Activated naive CD4-positive, alpha-beta T cell treated with anti-CD3 and anti-CD28 coated beads, Interleukin-2, amount 50 U/mL, for 72 hours (primary cell): ENCODE measurements at regions not wholly inside any gene's neighbourhood (a gene's known extent, or its start where the extent isn't known, plus 50 kb on each side); places are given as distances from the start of the nearest gene placed in this dataset.

Experiments used
- ATAC-seq, 2 donors: fragments of 150-1000 bp; cut with Tn5 transposase; 2 replicates each; pipeline ENCODE4 v1.10.0; 2021; ENCODE audit warnings: mild to moderate bottlenecking in 2 of 2, moderate library complexity in 2 of 2
- DNase-seq, 2 donors: peaks; one replicate each; pipeline ENCODE4 v3.0.0; 2021 to 2022; ENCODE audit warnings: low spot score in 2 of 2
- H3K27ac Mint-ChIP-seq, 2 donors: one replicate each; pipeline ENCODE4 v1.8.0; 2022; ENCODE audit warnings: mild to moderate bottlenecking in 2 of 2, mixed read lengths in 2 of 2
- H3K36me3 Mint-ChIP-seq, 2 donors: one replicate each; pipeline ENCODE4 v1.8.0; 2022; ENCODE audit warnings: mixed read lengths in 2 of 2
- H3K9me3 Mint-ChIP-seq, 2 donors: one replicate each; pipeline ENCODE4 v1.8.0; 2022; ENCODE audit warnings: mixed read lengths in 2 of 2

DNA sequence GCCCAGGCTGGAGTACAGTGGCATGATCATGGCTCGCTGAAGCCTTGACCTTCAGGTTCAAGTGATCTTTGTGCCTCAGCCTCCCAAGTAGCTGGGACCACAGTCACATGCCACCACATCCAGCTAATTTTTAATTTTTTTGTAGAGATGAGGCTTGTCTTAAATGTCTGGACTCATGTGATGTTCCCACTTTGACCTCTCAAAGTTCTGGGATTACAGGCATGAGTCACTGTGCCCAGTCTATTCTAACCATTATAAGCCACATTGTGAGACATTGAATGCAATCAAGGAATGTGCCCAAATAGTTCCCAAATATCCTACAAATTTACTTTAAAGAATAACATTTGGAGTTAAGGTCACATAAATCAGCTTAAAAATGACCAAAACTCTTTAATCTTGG is 130.7 kb upstream of the ARID2 start:
- DNase-seq (no peak), ATAC-seq (no peak)
- H3K9me3 Mint-ChIP-seq: no peaks in the 10 kb centered on the region
- no peaks in the 10 kb centered on the region for H3K36me3 Mint-ChIP-seq
- no peak overlapping the region for H3K27ac Mint-ChIP-seq

DNA sequence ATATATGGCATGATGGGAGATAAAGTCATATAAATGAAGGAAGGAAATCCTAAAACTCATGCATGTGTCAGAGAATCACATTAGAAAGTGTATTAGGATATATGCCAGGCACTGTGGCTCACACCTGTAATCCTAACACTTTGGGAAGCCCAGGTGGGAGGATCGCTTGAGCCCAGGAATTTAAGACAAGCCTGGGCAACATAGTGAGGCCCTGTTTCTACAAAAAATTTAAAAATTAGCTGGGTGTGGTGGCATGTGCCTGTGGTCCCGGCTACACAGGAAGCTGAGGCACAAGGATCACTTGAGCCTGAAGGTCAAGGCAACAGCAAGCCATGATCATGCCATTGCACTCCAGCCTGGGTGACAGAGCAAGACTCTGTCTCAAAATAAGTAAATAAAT is 130.3 kb upstream of the ARID2 start:
- Mint-ChIP-seq H3K9me3 (no peaks in the 10 kb centered on the region), H3K36me3 (no peaks in the 10 kb centered on the region), H3K27ac (no peak overlapping the region)
- no peak for ATAC-seq
- DNase-seq: no peak

DNA sequence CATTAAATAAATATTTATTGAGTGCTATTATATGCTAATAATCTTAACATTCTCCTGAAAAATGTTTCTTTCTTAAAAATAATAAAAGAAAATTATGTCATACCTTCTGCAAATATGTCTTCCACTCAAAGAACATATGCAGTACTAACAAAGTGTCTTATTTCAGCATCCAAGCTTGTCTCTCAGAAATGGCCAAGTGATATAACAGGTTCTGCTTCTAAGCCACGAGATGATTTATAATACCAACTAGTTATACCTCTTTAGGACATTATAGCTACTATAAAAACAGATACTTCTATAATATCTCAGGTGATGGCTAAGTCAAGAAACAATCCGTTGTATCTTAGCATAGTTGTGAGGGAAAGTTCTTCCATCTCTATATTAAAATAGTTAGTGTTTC is 128.1 kb upstream of the ARID2 start:
- DNase-seq (no peak), ATAC-seq (no peak)
- Mint-ChIP-seq H3K9me3 (peaks cover 7 to 14% of the 10 kb centered on the region in 2 donors), H3K36me3 (peaks cover 6 to 14% of the 10 kb centered on the region in 2 donors), H3K27ac (no peak overlapping the region)

DNA sequence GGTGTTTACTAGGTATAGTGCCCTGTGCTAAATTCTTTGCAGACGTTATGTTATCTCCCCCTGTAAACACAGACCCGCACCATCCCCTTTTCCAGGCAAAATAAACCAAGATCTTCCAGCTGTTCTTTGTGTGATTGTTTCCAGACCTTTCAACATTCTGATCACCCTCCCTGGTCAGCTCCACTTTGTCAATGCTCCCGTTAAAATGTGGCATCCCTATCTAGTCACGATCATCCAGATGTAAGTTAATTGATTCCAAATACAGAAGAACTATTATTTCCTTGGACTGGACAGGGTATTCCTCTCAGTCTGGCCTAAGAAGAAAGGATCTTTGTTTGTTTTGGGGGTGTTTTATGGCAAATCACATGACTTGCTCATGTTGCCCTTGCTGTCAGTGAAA is 127.6 kb upstream of the ARID2 start:
- ATAC-seq (no peak), DNase-seq (no peak)
- no peak overlapping the region for H3K27ac Mint-ChIP-seq

DNA sequence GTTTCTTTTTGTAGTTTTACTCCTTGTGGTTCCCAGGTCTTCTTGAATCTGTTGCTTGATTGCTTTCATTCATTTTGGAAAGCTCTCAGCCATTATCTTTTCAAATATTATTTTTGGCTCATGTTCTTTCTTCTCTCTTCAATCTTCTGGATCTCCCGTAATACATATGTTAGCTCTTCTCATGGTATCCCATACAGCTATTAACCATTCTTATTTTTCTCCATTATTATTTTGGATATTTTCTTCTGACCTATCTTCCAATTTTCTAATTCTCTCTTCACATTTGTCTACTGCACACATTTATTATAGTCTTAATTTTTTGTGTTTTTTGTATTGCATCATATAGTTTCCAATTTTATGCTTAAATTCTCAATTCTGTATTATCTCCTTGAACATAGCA is 123.9 kb upstream of the ARID2 start:
- Mint-ChIP-seq H3K27ac (no peak overlapping the region), H3K36me3 (peaks cover 6 to 14% of the 10 kb centered on the region in 2 donors), H3K9me3 (peaks cover 7 to 14% of the 10 kb centered on the region in 2 donors)
- DNase-seq (no peak), ATAC-seq (no peak)

More for the DNA sequence above, 127.6 kb upstream of the ARID2 start:
- H3K9me3 Mint-ChIP-seq: peaks cover 7 to 14% of the 10 kb centered on the region in 2 donors
- H3K36me3 Mint-ChIP-seq: peaks cover 6 to 14% of the 10 kb centered on the region in 2 donors

DNA sequence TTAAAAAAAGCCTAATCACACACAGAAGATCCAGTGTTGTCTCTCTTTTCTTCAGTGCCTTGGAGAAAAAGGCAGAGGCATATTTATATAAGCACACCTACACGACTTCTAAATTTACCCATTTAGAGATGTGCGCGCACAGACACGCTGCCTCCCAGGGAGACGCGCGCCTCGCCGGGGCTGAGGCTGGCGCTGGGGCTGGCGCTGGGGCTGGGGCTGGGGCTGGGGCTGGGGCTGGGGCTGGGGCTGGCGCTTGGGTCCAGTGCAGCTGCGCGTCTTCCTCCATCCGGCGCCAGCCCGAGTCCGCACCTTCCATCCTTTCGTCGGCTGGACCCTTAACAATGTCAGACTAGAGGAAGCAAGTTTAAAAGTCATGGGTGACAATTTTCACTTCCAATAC is 118.4 kb upstream of the ARID2 start:
- H3K36me3 Mint-ChIP-seq: no peaks in the 10 kb centered on the region
- DNase-seq (no peak), ATAC-seq (no peak)
- peaks cover 0 to 2% of the 10 kb centered on the region in 2 donors for H3K9me3 Mint-ChIP-seq
- no peak overlapping the region for H3K27ac Mint-ChIP-seq

DNA sequence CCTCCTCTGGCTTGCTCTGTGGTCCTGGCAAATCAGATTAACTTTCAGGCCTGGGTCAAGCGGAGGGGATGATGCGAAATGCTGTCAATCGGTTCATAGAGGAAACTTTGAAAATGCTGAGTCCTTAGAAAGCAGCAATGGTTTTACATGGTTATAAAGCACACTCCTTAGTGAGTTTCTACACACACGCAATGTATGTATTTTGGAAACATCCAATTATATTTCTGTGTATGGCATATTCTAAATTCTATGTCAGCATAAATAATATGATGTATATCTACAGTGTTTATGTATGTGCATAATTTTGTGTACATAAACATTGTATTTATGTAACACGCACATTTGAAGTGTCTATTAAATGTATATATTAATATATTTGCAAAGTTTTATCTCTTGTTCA is 118.0 kb upstream of the ARID2 start:
- Mint-ChIP-seq H3K36me3 (no peaks in the 10 kb centered on the region), H3K27ac (no peak overlapping the region), H3K9me3 (no peaks in the 10 kb centered on the region)
- ATAC-seq (no peak), DNase-seq (no peak)

DNA sequence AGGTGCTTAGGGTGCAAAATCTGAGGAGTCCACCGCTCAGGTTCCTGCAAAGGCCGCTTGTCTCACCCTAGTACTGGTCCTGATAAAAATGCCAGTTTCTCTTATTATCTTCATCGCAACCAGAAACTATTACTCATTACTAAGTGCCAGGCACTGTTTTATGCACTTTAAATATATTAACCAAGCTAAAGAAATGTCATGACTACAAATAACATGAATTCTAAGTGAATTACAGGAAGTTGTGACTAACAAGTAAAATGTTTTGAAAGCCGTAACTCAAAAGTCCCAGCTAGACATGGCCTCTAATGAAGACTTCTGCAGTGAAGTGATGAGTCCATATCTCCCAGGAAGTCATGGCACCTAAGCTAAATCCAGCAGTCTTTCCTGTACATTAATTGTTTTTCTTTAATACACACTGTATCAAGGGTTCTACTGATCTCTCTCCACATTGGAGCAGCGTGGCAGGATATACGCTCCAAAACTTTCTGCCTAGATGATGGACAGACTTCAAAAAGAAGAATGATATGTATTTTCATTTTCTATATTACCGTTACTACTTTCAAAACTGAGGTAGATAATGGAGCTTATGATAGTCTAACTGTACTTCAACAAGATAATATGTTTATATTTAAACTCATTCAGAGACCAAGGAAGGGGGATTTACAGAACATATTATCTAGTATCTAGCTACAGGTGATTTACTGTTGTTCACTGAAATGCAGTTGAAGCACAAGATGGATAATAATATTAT is 117.3 kb upstream of the ARID2 start:
- no peaks in the 10 kb centered on the region for H3K9me3 Mint-ChIP-seq
- no peak overlapping the region for H3K27ac Mint-ChIP-seq
- ATAC-seq (peak in 1 of 2 donors; percentile 60), DNase-seq (no peak)
- no peaks in the 10 kb centered on the region for H3K36me3 Mint-ChIP-seq

DNA sequence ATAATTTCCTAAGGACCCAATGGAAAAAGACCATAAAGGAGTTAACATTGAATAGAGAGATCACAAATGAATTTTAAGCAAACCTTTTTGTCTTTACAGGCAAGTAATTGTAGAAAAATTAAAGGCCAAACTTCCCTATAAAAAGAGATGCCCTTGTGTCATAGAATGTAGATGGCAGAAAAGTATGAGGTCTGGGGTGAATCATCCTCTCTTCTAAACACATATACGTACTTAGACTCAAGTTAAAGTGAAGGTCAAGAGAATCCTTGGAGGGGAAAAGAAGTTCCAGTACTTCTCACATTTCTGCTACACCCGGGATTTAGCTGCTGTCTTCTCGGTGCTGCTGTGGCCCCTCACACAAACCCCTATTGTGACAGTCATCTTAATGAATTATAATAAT is 116.2 kb upstream of the ARID2 start:
- no peak overlapping the region for H3K27ac Mint-ChIP-seq
- H3K9me3 Mint-ChIP-seq: no peaks in the 10 kb centered on the region
- no peak for DNase-seq
- ATAC-seq: no peak
- no peaks in the 10 kb centered on the region for H3K36me3 Mint-ChIP-seq

DNA sequence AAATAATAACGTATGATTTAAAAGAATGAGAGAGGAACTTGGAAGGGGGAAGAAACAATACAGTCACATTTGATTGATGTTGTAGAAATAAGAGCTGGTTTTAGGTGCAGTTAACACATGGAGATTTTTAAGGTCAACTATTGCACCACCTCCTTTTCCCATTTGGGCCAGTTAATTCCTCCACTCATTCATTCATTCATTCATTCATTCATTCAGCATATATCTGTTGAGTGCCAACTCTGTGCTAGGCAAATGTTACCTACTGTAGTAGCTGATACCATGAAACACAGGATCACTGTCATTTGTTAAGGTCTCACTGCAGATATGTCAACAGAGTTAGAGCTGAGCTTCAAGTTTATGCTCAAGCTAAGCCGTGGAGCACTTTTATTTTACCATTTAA is 115.7 kb upstream of the ARID2 start:
- no peak for DNase-seq
- ATAC-seq: no peak
- no peak overlapping the region for H3K27ac Mint-ChIP-seq
- no peaks in the 10 kb centered on the region for H3K9me3 Mint-ChIP-seq
- H3K36me3 Mint-ChIP-seq: no peaks in the 10 kb centered on the region

DNA sequence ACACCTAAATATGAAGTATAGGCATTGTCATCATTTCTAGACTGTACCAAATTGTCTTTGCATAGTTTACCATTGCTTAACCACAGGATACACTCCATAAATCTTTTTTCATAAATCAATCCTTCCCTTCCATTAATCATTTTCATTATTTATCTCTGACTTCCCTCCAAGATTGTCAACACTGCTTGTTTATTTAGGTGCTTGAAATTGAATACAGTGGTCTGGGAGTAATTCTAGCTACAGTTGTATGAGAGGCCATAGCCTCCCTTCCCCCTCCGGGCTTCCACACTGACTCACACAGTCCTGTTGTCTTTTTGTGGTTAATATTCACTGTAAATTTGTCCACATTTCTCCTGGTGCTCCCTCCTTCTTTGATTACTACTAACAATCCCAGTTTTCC is 114.2 kb upstream of the ARID2 start:
- no peaks in the 10 kb centered on the region for H3K9me3 Mint-ChIP-seq
- no peaks in the 10 kb centered on the region for H3K36me3 Mint-ChIP-seq
- no peak overlapping the region for H3K27ac Mint-ChIP-seq
- ATAC-seq (no peak), DNase-seq (no peak)

DNA sequence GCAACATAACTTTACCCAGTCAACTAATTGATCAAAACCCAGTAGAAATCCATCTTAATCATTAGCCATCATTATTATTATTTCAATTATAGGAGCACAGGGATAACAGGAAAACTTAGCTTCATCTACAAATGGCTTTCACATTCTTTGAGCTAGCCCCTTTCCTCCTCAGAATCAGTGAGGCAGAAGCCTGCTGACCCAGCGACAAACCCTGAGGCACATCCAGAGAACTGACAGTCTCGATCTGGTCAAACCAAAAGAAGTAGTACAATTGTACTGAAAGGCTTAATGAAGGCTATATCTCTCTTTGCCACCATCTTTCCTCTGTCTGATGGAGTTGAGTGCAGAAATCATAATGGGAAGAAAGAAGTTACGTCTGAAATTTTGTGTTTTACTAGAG is 109.8 kb upstream of the ARID2 start:
- Mint-ChIP-seq H3K36me3 (no peaks in the 10 kb centered on the region), H3K9me3 (no peaks in the 10 kb centered on the region), H3K27ac (no peak overlapping the region)
- ATAC-seq (no peak), DNase-seq (no peak)

DNA sequence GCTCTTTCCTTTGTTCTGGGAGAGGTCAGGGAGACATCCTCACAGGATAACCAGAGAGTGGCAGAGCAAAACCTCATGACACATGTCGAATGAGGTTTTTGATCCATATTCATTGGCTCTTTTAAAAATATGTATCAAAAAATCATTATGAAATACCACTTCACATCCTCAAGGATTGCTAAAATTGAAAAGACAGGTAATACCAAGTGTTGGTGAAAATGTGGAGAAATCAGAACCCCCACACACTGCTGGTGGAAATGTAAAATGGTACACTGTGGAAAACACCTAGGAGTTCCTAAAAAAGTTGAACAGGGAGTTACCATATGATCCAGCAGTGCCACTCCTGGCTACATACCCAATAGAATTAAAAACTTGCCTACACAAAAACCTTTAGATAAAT is 107.8 kb upstream of the ARID2 start:
- Mint-ChIP-seq H3K9me3 (no peaks in the 10 kb centered on the region), H3K36me3 (no peaks in the 10 kb centered on the region)
- no peak for ATAC-seq

DNA sequence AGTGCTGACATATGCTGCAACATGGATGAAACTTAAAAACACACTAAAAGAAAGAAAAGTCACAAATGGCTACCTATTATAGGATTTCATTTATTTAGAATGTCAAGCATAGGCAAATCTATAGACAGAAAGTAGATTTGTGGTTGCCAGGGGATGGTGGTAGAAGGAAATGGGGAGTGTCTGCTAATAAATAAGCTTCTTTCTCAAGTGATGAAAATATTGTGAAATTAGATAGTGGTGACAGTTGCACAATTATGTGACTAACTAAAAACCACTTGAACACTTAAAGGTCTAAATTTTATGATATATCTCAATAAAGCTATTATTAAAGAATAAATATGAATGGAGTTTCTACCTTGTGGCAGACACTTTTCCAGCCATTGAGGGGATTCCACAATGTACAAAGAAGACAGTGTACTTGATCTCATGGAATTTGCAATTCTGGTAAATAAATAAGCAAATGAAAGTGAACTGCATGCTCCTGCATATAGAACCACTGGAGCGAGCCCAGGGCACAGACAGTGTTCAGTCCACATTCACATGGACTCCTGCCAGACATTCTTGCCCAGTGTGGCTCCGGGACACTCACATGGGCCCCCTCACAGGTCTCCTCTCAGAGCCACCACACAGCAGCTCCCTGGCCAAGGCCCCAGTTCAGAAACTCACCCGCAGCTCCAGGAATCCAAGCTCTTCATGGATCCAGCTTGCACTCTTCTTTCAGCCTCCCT is 107.1 kb upstream of the ARID2 start:
- no peak for DNase-seq

More for the DNA sequence above, 107.8 kb upstream of the ARID2 start:
- DNase-seq: no peak
- no peak overlapping the region for H3K27ac Mint-ChIP-seq

DNA sequence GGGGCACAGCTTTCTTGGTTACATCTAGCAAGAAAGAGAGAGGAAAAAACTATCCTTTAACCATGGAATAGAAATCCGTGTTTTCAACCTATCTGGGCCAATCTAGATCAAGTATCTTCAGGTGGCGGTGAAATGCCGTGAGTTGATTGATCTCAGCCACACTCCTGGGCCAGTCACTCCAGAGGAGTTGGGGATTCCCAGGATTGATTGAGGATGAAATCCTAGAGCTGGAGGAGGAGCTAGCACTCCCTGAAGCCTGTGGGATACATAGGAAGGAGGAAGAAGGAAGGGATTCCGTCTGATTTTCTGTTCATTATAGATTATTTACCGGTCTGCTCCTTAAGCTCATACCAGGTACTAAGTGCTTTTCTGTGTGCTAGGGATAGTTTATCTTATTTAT is 106.3 kb upstream of the ARID2 start:
- Mint-ChIP-seq H3K9me3 (no peaks in the 10 kb centered on the region), H3K27ac (no peak overlapping the region), H3K36me3 (no peaks in the 10 kb centered on the region)
- ATAC-seq (no peak), DNase-seq (no peak)

More for the DNA sequence above, 107.1 kb upstream of the ARID2 start:
- ATAC-seq: no peak
- no peaks in the 10 kb centered on the region for H3K9me3 Mint-ChIP-seq
- H3K36me3 Mint-ChIP-seq: no peaks in the 10 kb centered on the region
- no peak overlapping the region for H3K27ac Mint-ChIP-seq

DNA sequence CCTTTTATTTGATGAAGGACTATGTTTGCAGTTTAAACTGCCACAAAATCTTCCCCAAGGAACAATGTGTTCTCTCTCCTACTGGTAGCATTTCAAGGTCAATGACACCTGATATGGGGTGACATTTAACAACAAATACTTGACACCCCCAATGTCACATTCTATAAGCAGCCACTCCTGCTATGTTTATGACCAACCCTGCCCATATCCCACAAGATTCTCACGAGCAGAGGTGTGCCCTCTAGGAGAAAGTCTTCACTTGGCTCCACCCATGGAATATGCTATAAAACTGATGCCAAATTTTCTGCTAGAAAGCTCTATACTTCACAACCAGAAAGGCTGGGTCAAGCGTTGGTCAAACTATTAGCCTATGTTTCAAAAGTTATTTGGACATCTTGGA is 105.6 kb upstream of the ARID2 start:
- Mint-ChIP-seq H3K27ac (no peak overlapping the region), H3K36me3 (no peaks in the 10 kb centered on the region), H3K9me3 (no peaks in the 10 kb centered on the region)
- no peak for DNase-seq
- no peak for ATAC-seq

DNA sequence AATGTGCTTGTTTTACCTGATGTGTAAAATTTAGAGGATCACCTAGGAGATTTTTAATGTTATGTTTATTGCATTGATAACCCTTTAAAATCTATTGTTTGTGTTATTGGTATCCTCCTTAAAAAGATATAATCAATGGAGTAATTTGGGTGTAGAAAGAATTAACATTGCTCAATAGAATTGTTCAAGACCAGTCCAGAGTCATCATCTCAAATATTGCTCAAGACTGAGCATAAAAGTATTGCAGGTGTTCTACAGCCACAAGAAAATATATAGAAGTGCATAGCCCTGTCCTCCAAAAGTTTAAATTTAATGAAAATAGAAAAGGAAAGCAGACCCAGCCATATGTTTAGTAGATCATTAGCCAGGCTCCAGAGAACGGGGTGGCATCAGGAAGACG is 102.5 kb upstream of the ARID2 start:
- no peak for DNase-seq

More for the DNA sequence above, 102.5 kb upstream of the ARID2 start:
- H3K9me3 Mint-ChIP-seq: no peaks in the 10 kb centered on the region
- no peaks in the 10 kb centered on the region for H3K36me3 Mint-ChIP-seq
- ATAC-seq: no peak
- H3K27ac Mint-ChIP-seq: peak overlapping the region in 1 of 2 donors; percentile 31
